Activated T-cell treated with anti-CD3 and anti-CD28 coated beads, Interleukin-2, amount 50 U/mL, for 48 hours (primary cell): ENCODE measurements at regions not wholly inside any gene's neighbourhood (a gene's known extent, or its start where the extent isn't known, plus 50 kb on each side); places are given as distances from the start of the nearest gene placed in this dataset.

Experiments used
- DNase-seq, 2 experiments: peaks; one replicate each; pipeline ENCODE4 v3.0.0-alpha.2; 2020

- DNase-seq = no peak
Observed at GRCh38 chr3:14273901-14274611, 95.4 kb downstream of the LSM3 start.

GRCh38 chr3:14274612-14274936 lies 96.0 kb downstream of the LSM3 start:
- DNase-seq = no peak

- DNase-seq = peak in 1 of 2 experiments; percentile 19
Observed at GRCh38 chr3:14274999-14275961, 96.7 kb downstream of the LSM3 start.

- no peak for DNase-seq
Observed at GRCh38 chr3:14275962-14276909, 97.6 kb downstream of the LSM3 start.

- no peak for DNase-seq
Observed at GRCh38 chr3:14277557-14277956, 98.9 kb downstream of the LSM3 start.

GRCh38 chr3:14278265-14278798 lies 99.7 kb downstream of the LSM3 start:
- DNase-seq = no peak

- DNase-seq = no peak
Observed at GRCh38 chr3:14278799-14279625, 100.4 kb downstream of the LSM3 start.

GRCh38 chr3:14279626-14280061 lies 101.0 kb downstream of the LSM3 start:
- DNase-seq = no peak

GRCh38 chr3:14280326-14280725 lies 101.7 kb downstream of the LSM3 start:
- DNase-seq = no peak

GRCh38 chr3:14281053-14281452 lies 102.4 kb downstream of the LSM3 start:
- no peak for DNase-seq

- no peak for DNase-seq
Observed at GRCh38 chr3:14282001-14282705, 103.5 kb downstream of the LSM3 start.

- no peak for DNase-seq
Observed at GRCh38 chr3:14282706-14283075, 104.1 kb downstream of the LSM3 start.

GRCh38 chr3:14283092-14283812 lies 104.6 kb downstream of the LSM3 start:
- no peak for DNase-seq

- no peak for DNase-seq
Observed at GRCh38 chr3:14283813-14284438, 105.3 kb downstream of the LSM3 start.

- no peak for DNase-seq
Observed at GRCh38 chr3:14284694-14285547, 106.3 kb downstream of the LSM3 start.

- no peak for DNase-seq
Observed at GRCh38 chr3:14285548-14285925, 106.9 kb downstream of the LSM3 start.

GRCh38 chr3:14286887-14287500 lies 108.4 kb downstream of the LSM3 start:
- DNase-seq = no peak

- DNase-seq = no peak
Observed at GRCh38 chr3:14288177-14288788, 109.7 kb downstream of the LSM3 start.
